ENCODE measurements at regions not wholly inside any gene's neighbourhood (a gene's known extent, or its start where the extent isn't known, plus 50 kb on each side); places are given as distances from the start of the nearest gene placed in this dataset.
"Not testable (repeated sequence)": the region's sequence is repeated elsewhere in the genome, so short reads cannot be mapped to it uniquely, and the experiment has no call there.

- TF ChIP-seq CTCF, POLR2A (IDR thresholded peaks at IDR 0.05): not testable (repeated sequence)
These were observed 171.0 kb downstream of the HMHB1 start for GRCh38 chr5:143982957-143983356.

All from testis (tissue), 2 donors.